Stomach (tissue), 8 donors: ENCODE measurements at regions not wholly inside any gene's neighbourhood (a gene's known extent, or its start where the extent isn't known, plus 50 kb on each side); places are given as distances from the start of the nearest gene placed in this dataset.
"Not testable (repeated sequence)": the region's sequence is repeated elsewhere in the genome, so short reads cannot be mapped to it uniquely, and the experiment has no call there.

Experiments used
- DNase-seq, 2 donors: peaks; one replicate each; pipeline versions ENCODE4 v3.0.0 to v3.0.0-alpha.2; 2013 to 2019
- H3K27ac ChIP-seq, 5 donors: fragments of 200-600 bp in 4 of 5; sonication (generic) in 4 of 5; one replicate each; pipeline ENCODE4 v1.5.1; 2013 to 2019; ENCODE audit warnings: mild to moderate bottlenecking in 1 of 5, moderate library complexity in 1 of 5
- H3K27me3 ChIP-seq, 3 donors: fragments of 200-600 bp; sonication (generic); one replicate each; pipeline ENCODE4 v1.5.1; 2017 to 2019; ENCODE audit warnings: mixed run types in 1 of 3
- H3K36me3 ChIP-seq, 4 donors: fragments of 200-600 bp; sonication (generic); 1 replicate in 3 of 4; 2 replicates in 1 of 4; pipeline ENCODE4 v1.5.1; 2016 to 2019
- H3K4me1 ChIP-seq, 4 donors: fragments of 200-600 bp; sonication (generic); one replicate each; pipeline ENCODE4 v1.5.1; 2016 to 2019
- H3K4me3 ChIP-seq, 4 donors: fragments of 200-600 bp; sonication (generic) in 3 of 4; one replicate each; pipeline ENCODE4 v1.5.1; 2016 to 2019; ENCODE audit warnings: mild to moderate bottlenecking in 1 of 4
- H3K9me3 ChIP-seq, 4 donors: fragments of 200-600 bp; sonication (generic); one replicate each; pipeline ENCODE4 v1.5.1; 2016 to 2019
- EP300 ChIP-seq: sonication (generic); formaldehyde crosslinking; IDR thresholded peaks from one replicate; pipeline ENCODE4 v1.6.1; 2017; ENCODE audit warnings: antibody characterized with exemption
- POLR2A ChIP-seq, 4 donors: fragments of 450-650 bp; IDR thresholded peaks; one replicate each; pipeline ENCODE4 v1.6.1; 2016; ENCODE audit warnings: antibody characterized with exemption in 4 of 4, control low read depth in 2 of 4, mild to moderate bottlenecking in 1 of 4, moderate library complexity in 1 of 4
- POLR2AphosphoS5 ChIP-seq, 3 donors: sonication (generic); formaldehyde crosslinking; IDR thresholded peaks; one replicate each; pipeline ENCODE4 v1.6.1; 2016; ENCODE audit warnings: antibody characterized with exemption in 3 of 3
- WGBS, 5 donors: extraction: QIAGEN DNeasy Blood & Tissue Kit in 3 of 5; methylation state at CpG; one replicate each; pipeline versions ENCODE4 v1.1.5 to v1.1.7; 2013 to 2018; 5-methylcytosine and 5-hydroxymethylcytosine counted together
- intact Hi-C: fragments of 100-400 bp; cut with DNase I; formaldehyde crosslinking; loops from one replicate; pipeline ENCODE4 v1.15.1; 2023; ENCODE audit warnings: low total_unique reads
- TF ChIP-seq, protein P1 (sequence below), 7 experiments: fragments of 450-650 bp in 4 of 7; fragments of 200-600 bp in 3 of 7; sonication (generic) in 3 of 7; IDR thresholded peaks; one replicate each; pipeline ENCODE4 v1.5.1; 2016 to 2019; ENCODE audit warnings: antibody characterized with exemption in 7 of 7, control low read depth in 2 of 7, mild to moderate bottlenecking in 1 of 7
- donor health status: healthy with polysubstance abuse.
- donor health status: Bipolar disorder and iron deficiency.
- donor health status: healthy.

- DNase-seq: no peak
- intact Hi-C loops: no loop called here
- no peaks in the 10 kb centered on the region for H3K4me1 ChIP-seq
- no peak overlapping the region for H3K27ac ChIP-seq
- peaks cover 0 to 17% (median 3%) of the 10 kb centered on the region in 4 donors for H3K9me3 ChIP-seq
- no peaks in the 10 kb centered on the region for H3K27me3 ChIP-seq
- H3K4me3 ChIP-seq: no peak overlapping the region
- H3K36me3 ChIP-seq: no peaks in the 10 kb centered on the region
- WGBS, 5 donors: 78 to 96% (median 88%) methylated on average over 2 of the region's 2 CpGs
- TF ChIP-seq EP300 (no peak), POLR2A (IDR thresholded peaks at IDR 0.05) (no peak), POLR2AphosphoS5 (IDR thresholded peaks at IDR 0.05) (no peak)
- TF ChIP-seq, protein P1, sequence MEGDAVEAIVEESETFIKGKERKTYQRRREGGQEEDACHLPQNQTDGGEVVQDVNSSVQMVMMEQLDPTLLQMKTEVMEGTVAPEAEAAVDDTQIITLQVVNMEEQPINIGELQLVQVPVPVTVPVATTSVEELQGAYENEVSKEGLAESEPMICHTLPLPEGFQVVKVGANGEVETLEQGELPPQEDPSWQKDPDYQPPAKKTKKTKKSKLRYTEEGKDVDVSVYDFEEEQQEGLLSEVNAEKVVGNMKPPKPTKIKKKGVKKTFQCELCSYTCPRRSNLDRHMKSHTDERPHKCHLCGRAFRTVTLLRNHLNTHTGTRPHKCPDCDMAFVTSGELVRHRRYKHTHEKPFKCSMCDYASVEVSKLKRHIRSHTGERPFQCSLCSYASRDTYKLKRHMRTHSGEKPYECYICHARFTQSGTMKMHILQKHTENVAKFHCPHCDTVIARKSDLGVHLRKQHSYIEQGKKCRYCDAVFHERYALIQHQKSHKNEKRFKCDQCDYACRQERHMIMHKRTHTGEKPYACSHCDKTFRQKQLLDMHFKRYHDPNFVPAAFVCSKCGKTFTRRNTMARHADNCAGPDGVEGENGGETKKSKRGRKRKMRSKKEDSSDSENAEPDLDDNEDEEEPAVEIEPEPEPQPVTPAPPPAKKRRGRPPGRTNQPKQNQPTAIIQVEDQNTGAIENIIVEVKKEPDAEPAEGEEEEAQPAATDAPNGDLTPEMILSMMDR (IDR thresholded peaks at IDR 0.05): no peak
Observed at GRCh38 chr5:130747556-130747955, 417.5 kb downstream of the HINT1 start.

DNA sequence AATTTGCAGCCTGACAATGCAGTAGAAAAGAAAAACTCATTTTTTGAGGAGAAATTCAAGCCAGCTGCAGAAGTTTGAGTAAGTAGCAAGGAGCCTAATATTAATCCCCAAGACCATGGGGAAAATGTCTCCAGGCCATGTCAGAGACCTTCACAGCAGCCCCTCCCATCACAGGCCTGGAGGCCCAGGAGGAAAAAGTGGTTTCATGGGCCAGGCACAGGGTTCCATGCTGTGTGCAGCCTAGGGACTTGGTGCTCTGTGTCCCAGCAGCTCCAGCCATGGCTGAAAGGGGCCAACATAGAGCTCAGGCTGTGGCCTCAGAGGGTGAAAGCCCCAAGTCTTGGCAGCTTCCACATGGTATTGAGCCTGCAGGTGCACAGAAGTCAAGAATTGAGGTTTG is 418.4 kb downstream of the HINT1 start:
- H3K27me3 ChIP-seq, intact Hi-C loops: not testable (repeated sequence)

DNA sequence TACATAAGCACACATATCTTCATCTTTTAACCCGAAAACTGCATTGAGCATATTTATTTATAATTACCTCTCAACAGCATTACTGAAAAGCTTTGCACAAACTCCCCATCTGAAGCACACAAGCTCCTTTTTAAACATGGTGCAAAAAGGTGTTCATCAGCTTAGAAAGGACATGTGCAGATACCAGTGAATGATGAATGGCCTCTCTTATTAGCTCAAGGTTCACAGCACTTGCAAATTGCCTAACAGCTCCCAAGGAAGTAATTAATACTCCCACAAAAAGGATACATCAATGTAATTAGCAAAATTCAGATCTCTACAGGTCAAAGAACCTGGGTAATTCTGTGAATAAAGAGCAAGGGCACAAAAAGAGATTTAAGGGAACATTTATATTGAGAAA is 422.0 kb downstream of the HINT1 start:
- 35 to 55% (median 39%) methylated on average over 1 of the region's 1 CpG for WGBS, 5 donors
- H3K36me3 ChIP-seq: no peaks in the 10 kb centered on the region

More for the DNA sequence above, 418.4 kb downstream of the HINT1 start:
- H3K27ac ChIP-seq, H3K4me1 ChIP-seq, H3K36me3 ChIP-seq, DNase-seq, H3K4me3 ChIP-seq: not testable (repeated sequence)
- H3K9me3 ChIP-seq: peaks cover 0 to 17% (median 3%) of the 10 kb centered on the region in 4 donors

GRCh38 chr5:130740047-130740569 is 424.9 kb downstream of the HINT1 start:
- H3K27ac ChIP-seq: no peak overlapping the region
- no peak overlapping the region for H3K4me3 ChIP-seq
- no peak for TF ChIP-seq EP300
- no peak for TF ChIP-seq POLR2A (IDR thresholded peaks at IDR 0.05)
- no peak for TF ChIP-seq POLR2AphosphoS5 (IDR thresholded peaks at IDR 0.05)
- TF ChIP-seq, protein P1 (IDR thresholded peaks at IDR 0.05): no peak
- intact Hi-C loops: no loop called here
- H3K36me3 ChIP-seq: no peaks in the 10 kb centered on the region
- 79 to 90% (median 82%) methylated on average over 5 of the region's 5 CpGs for WGBS, 5 donors
- no peak for DNase-seq
- peaks cover 0 to 17% (median 12%) of the 10 kb centered on the region in 4 donors for H3K9me3 ChIP-seq
- H3K4me1 ChIP-seq: no peaks in the 10 kb centered on the region
- no peaks in the 10 kb centered on the region for H3K27me3 ChIP-seq

More for the DNA sequence above, 422.0 kb downstream of the HINT1 start:
- intact Hi-C loops: no loop called here
- H3K4me3 ChIP-seq: no peak overlapping the region
- peaks cover 0 to 33% (median 15%) of the 10 kb centered on the region in 4 donors for H3K9me3 ChIP-seq
- H3K4me1 ChIP-seq: no peaks in the 10 kb centered on the region
- DNase-seq: peak in 1 of 2 donors; percentile 20
- H3K27ac ChIP-seq: no peak overlapping the region
- no peaks in the 10 kb centered on the region for H3K27me3 ChIP-seq
- TF ChIP-seq, protein P1 (IDR thresholded peaks at IDR 0.05): no peak
- no peak for TF ChIP-seq EP300
- no peak for TF ChIP-seq POLR2A (IDR thresholded peaks at IDR 0.05)
- TF ChIP-seq POLR2AphosphoS5 (IDR thresholded peaks at IDR 0.05): no peak

- Histone ChIP-seq H3K36me3 (no peaks in the 10 kb centered on the region), H3K27ac (no peak overlapping the region), H3K9me3 (peaks cover 0 to 17% (median 9%) of the 10 kb centered on the region in 4 donors), H3K4me1 (no peaks in the 10 kb centered on the region), H3K27me3 (no peaks in the 10 kb centered on the region), H3K4me3 (no peak overlapping the region)
- 91 to 98% (median 96%) methylated on average over 4 of the region's 4 CpGs for WGBS, 5 donors
- TF ChIP-seq POLR2A (IDR thresholded peaks at IDR 0.05): no peak
- no peak for TF ChIP-seq EP300
- no peak for TF ChIP-seq POLR2AphosphoS5 (IDR thresholded peaks at IDR 0.05)
- TF ChIP-seq, protein P1 (IDR thresholded peaks at IDR 0.05): no peak
- no peak for DNase-seq
- intact Hi-C loops: no loop called here
Observed at GRCh38 chr5:130731839-130732238, 433.2 kb downstream of the HINT1 start.
